UCSD-AML1 (cell line): ENCODE measurements at regions not wholly inside any gene's neighbourhood (a gene's known extent, or its start where the extent isn't known, plus 50 kb on each side); places are given as distances from the start of the nearest gene placed in this dataset.

Experiments
- DNase-seq: peaks from one replicate; lab custom pipeline; 2025; ENCODE audit not compliant: unreplicated experiment; lab: John Stamatoyannopoulos, UW

DNA sequence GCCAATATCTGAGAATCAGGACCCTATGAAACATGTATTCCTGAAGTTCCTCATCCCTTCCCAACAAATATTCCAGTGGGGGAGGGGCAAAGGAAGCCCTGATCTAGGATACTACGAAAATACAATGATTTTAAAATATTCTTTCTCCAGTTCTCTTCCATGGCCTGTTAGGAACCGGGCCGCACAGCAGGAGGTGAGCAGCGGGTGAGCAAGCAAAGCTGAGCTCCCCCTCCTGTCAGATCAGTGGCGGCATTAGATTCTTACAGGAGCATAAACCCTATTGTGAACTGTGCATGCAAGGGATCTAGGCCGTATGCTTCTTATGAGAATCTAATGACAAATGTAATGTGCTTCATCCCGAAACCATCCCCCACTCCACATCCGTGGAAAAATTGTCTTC lies 370.8 kb downstream of the WDR11 start:
- DNase-seq, result no peak

DNA sequence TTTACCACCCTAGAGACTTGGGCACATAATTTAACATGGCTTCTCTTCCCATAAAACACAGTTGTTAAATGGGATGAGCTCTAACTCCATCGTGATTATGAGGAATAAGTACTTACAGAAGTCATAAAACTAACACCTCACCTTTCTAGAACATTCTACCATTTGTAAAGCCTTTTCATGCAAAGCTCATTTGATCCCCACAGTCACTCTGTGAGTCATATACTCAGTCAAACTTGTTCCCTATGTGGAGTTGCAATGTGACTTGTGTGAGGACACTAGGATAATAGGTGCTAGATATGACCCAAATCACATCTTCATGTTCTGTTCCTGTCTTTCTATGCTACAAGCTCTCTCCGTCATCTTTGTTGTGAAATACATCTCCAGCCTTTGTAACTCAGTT lies 371.7 kb downstream of the WDR11 start:
- DNase-seq, result no peak

GRCh38 chr10:121231079-121231478 lies 367.2 kb downstream of the FGFR2 start:
- DNase-seq, result no peak

GRCh38 chr10:121232494-121232893 lies 365.8 kb downstream of the FGFR2 start:
- DNase-seq, result no peak

DNA sequence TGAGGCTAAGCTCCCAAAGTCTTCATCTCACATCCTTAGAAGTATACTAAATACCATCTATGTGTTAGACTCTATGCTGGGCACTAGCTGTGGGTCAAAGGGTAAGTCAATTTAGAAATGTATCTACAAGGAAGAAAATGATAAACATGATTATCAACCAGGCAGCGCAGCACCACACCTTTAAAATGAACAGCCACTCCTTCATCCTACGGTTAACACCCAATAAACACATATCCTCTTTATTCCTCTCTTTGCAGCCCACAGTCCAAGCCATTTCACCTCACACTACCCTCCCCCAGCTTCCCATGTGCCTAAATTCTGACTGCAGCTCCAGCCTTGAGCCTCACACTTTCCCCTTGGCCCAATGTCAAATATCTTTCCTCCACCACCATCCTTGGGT lies 362.6 kb downstream of the FGFR2 start:
- no peak for DNase-seq

GRCh38 chr10:121236621-121237020 lies 361.6 kb downstream of the FGFR2 start:
- DNase-seq, result no peak

DNA sequence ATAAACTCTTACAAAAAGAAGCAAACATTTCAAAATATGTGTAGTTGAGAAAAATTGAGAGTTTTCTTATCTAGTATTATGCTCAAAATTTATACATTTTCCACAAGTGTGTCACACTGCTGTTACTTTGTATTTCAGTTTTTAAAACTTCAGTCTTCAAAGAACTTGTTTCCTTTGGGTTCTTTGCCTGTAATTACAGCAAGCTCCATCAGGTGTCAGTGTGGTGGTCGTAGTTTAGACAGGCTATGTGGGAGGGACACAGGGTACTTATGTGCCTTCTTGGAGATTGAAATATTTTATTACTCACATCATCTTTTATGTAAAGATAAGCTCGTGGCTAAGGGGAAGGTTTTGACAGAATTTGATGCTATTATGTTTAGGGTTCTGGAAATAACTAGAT lies 360.5 kb downstream of the FGFR2 start:
- DNase-seq, result no peak

DNA sequence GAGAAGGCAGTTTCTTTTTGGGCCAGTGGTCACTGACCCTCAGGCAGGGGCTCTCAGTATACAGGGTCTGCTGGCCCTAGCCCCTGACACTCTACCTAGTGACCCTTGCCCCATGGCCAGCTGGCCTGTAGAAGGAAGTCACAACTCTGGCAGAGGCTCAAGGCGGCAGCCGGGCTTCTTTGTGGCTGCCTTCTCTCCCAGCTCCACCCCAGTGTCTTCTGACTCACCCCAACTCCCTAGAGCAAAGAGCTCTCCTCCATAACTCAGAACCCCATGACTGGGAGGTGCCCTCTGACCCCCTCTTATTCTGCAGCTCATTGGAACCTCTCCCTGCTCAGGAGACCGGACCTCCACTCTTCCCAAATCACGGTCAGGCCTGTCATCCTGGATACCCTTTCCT lies 358.2 kb downstream of the FGFR2 start:
- DNase-seq, result no peak

GRCh38 chr10:121240556-121240955 lies 357.7 kb downstream of the FGFR2 start:
- no peak for DNase-seq

GRCh38 chr10:121241337-121241736 lies 356.9 kb downstream of the FGFR2 start:
- no peak for DNase-seq

- DNase-seq, result no peak
These were observed 355.3 kb downstream of the FGFR2 start for GRCh38 chr10:121242741-121243608.

DNA sequence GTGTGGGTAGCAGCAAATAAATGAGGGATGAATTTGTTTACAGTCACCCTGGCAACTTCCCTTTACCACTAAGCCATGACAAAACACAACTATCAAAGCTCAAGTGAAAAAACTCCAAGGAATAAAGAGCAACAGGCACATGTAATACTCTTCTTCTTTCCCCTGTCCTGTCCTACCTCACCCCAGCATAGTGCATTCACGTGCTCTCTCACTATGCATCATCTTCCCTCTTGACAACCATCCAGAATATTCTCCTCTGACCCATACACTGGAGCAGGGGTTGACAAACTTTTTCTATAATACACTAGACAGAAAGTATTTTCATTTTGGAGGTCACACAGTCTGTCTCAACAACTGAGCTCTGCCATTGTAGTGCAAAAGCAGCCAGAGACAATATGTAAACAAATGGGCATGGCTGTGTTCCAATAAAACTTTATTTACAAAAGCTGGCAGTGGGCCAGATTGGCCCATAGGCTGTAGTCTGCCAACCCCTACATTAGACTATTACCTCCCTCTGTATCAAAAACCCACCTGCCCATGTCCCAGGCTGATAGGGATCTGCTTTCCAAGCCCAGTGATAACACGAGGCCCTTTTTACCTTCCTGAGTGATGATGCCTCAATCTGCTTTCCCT lies 354.5 kb downstream of the FGFR2 start:
- no peak for DNase-seq

- DNase-seq, result no peak
These were observed 353.4 kb downstream of the FGFR2 start for GRCh38 chr10:121244818-121245217.

DNA sequence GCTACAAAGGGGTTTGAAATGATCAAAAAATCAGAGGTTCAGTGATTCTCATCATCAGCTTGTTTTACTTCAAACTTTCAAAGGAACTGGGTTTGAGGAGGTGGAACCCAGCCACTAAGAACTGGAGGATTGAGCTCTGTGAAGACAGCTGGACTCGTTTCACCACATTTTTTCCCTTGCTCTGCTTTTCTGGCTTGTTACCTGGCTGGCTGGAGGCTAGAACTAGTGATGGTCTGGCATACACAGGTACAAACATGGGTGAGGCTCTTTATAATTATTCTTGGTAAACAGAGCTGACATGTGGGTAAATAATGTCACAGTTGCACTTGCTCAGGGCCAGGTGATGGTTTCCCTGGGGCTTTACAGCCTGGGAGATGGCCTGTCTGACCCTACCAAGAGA lies 352.5 kb downstream of the FGFR2 start:
- DNase-seq, result no peak

DNA sequence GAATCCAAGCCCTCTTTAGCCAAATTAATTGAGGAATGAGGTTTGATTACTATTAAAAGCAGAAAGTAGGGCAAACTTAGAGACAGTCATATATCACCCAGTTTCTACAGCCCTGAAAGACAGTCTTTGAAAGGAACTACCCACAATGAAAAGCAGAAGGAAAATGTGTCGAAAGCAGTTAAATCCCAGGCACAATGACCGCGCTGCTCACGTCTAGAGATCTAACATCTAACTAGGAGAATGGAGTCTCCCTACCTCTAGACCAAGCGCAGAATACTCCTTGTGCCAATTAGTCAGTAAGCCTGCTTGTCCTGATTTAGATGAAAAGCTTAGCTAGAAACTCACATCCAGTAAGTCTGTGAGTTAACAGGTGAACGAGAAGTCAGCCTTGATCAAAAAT lies 350.0 kb downstream of the FGFR2 start:
- DNase-seq, result no peak

DNA sequence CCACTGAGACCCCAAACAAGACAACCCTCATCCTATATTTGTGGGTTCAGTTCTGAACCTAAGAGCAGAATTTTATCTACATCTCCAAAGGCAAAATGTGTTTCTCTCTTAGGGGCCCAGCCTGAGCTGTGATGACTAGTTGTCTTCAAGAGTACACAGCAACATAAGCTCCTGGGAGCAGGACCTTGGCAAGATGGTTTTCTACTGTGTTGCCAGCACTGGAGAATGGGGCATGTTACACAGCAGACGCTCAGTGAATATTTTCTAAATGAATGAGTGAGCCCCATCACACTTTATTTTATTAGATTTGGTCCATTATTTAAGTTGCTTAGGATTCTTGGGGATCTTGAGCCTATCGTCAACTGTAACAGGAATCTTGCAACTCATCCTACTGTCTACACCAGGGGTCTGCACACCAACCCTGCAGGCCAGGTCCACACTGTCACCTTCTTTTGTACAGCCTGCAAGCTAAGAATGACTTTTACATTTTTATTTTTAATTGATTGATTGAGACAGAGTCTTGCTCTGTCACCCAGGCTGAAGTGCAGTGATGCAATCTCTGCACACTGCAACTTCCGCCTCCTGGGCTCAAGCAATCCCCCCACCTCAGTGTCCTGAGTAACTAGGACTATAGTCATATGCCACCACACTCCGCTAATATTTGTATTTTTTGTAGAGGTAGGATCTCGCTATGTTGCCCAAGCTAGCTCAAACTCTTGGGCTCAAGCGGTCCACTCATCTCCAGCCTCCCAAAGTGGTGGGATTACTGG lies 347.1 kb downstream of the FGFR2 start:
- no peak for DNase-seq

DNA sequence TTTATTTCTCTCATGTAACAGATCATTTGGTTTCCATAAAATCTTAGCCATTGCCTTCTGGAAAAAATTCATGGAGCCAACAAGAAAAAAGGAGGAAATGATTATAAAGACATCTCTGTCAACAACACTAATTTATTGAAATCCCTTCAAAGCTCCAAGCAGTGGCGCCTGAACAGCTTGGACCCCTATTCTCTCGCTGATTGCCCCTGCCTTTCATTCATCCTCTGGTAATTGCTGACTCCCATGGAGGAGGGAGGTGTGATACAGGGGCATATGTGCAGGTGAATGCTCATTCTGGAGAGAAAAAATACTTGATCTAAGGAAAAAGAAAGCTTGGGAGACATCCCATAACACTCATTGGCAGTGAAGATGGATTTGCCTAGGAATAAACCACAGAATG lies 345.5 kb downstream of the FGFR2 start:
- no peak for DNase-seq

DNA sequence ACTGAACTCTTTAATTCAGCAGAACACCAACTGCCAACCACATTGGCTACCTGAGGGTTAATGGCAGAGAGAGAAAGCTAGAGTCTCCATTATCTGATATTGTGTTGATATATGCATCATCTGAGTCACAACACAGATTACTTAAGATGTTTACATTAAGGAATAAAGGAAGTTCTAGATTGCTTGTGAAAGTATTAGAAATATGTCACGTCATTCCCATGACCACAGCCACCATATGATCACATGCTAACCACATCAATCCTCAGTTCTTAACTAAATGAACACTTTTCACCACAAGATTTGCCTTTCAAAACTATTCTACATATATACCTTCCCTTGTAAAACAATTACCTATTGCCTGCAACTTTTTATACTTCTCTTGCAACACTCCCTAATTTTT lies 337.9 kb downstream of the FGFR2 start:
- DNase-seq, result no peak

GRCh38 chr10:121261665-121262064 lies 336.6 kb downstream of the FGFR2 start:
- no peak for DNase-seq

GRCh38 chr10:121262774-121263430 lies 335.3 kb downstream of the FGFR2 start:
- no peak for DNase-seq

DNA sequence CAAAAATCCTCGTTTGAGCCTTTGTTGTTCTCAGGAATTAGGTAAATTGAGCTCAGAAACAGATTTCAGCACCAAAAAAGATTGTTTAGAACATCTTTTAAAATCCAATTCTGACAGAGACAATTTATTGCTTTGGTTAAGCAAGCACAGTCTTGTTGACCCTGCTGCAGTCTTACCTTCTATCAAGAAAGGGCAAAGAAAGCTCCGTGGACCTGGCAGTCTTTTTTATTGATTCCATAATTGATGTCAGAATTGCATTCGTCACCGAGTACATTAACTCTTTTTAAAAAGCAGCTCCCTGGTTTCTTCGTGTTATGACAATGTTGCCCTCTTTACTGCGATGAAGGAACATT lies 334.8 kb downstream of the FGFR2 start:
- DNase-seq, result no peak
